Sigmoid colon (tissue), 6 donors: ENCODE measurements at regions not wholly inside any gene's neighbourhood (a gene's known extent, or its start where the extent isn't known, plus 50 kb on each side); places are given as distances from the start of the nearest gene placed in this dataset.

Experiments used
- DNase-seq: peaks from one replicate; pipeline ENCODE4 v3.0.0-alpha.2; 2019
- H3K27ac ChIP-seq, 4 donors: fragments of 200-600 bp; sonication (generic); one replicate each; pipeline ENCODE4 v1.5.1; 2016 to 2019; ENCODE audit warnings: mild to moderate bottlenecking in 1 of 4
- H3K27me3 ChIP-seq, 3 donors: fragments of 200-600 bp; sonication (generic); one replicate each; pipeline ENCODE4 v1.5.1; 2019; ENCODE audit warnings: mild to moderate bottlenecking in 1 of 3
- H3K36me3 ChIP-seq, 4 donors: fragments of 200-600 bp; sonication (generic); one replicate each; pipeline ENCODE4 v1.5.1; 2016 to 2019
- H3K4me1 ChIP-seq, 4 donors: fragments of 200-600 bp; sonication (generic); one replicate each; pipeline ENCODE4 v1.5.1; 2017 to 2019
- H3K4me3 ChIP-seq, 4 donors: fragments of 200-600 bp; sonication (generic); one replicate each; pipeline ENCODE4 v1.5.1; 2017 to 2019; ENCODE audit warnings: mild to moderate bottlenecking in 2 of 4, moderate library complexity in 1 of 4
- H3K9me3 ChIP-seq, 4 donors: fragments of 200-600 bp in 3 of 4; sonication (generic) in 3 of 4; one replicate each; pipeline versions ENCODE4 v1.5.1 to v1.6.1; 2013 to 2019
- CTCF ChIP-seq, 4 experiments: fragments of 450-650 bp in 3 of 4; fragments of 200-600 bp in 1 of 4; IDR thresholded peaks; one replicate each; pipeline ENCODE4 v1.5.1; 2016 to 2019; ENCODE audit warnings: antibody characterized with exemption in 4 of 4, mild to moderate bottlenecking in 3 of 4, moderate library complexity in 2 of 4
- EP300 ChIP-seq, 4 donors: sonication (generic); formaldehyde crosslinking; IDR thresholded peaks; one replicate each; pipeline ENCODE4 v1.6.1; 2017; ENCODE audit warnings: antibody characterized with exemption in 4 of 4
- POLR2A ChIP-seq, 2 donors: fragments of 450-650 bp; IDR thresholded peaks; one replicate each; pipeline ENCODE4 v1.6.1; 2016; ENCODE audit warnings: antibody characterized with exemption in 2 of 2, mild to moderate bottlenecking in 2 of 2, moderate library complexity in 2 of 2
- POLR2AphosphoS5 ChIP-seq, 4 donors: sonication (generic); formaldehyde crosslinking; IDR thresholded peaks; one replicate each; pipeline ENCODE4 v1.6.1; 2017; ENCODE audit warnings: antibody characterized with exemption in 4 of 4
- WGBS, 2 donors: extraction: QIAGEN DNeasy Blood & Tissue Kit; methylation state at CpG; one replicate each; pipeline ENCODE4 v1.1.7; 2013; 5-methylcytosine and 5-hydroxymethylcytosine counted together
- intact Hi-C: fragments of 100-400 bp; cut with DNase I; formaldehyde crosslinking; loops from one replicate; pipeline ENCODE4 v1.15.1; 2023
- donor health status: healthy with polysubstance abuse.
- donor health status: healthy.

DNA sequence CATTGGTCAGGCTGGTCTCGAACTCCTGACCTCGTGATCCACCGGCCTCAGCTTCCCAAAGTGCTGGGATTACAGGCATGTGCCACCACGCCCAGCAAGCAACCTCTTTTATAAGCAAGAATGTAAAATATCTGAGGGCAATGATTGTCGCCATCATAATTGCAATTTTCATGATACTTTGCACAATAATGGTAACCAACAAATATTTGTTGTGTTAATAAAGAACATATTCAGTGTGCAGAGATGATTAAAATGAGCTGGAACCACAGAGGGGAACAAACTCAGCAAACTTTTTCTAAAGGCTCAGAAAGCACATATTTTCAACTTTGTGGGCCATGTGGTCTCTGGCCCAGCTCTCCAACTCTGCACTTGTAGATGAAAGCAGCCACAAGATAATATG lies 115.2 kb upstream of the SIX2 start:
- H3K4me1 ChIP-seq = peaks cover 0 to 9% (median 0%) of the 10 kb centered on the region in 4 donors
- intact Hi-C loops = no loop called here

DNA sequence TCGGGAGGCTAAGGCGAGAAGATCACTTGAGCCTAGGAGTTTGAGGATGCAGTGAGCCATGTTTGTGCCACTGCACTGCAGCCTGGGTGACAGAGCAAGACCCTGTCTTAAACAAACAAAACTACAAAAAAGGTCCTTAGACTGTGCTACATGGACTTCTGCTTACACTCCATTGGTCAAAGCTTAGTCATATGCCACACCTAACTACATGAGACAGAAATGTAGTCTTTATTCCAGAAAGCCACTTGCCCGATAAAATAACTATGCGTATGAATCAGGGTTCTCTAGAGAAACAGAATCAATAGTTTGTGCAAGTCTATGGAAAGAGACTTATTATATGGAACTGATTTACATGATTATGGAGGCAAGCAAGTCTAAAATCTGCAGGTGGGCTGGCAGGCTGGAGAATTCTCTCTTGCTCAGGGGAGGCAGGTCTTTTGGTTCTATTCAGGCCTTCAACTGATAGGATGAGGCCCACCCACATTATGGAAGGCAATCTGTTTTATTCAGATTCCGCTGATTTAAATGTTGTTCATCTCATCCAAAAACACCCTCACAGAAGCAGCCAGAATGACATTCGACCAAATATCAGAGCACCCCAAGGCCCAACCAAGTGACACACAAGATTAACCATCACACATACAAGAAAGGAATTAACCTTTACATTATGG lies 114.4 kb upstream of the SIX2 start:
- WGBS, 2 donors = 93 to 95% methylated on average over 6 of the region's 6 CpGs
- DNase-seq = no peak
- no peak overlapping the region for H3K27ac ChIP-seq
- H3K4me3 ChIP-seq = no peak overlapping the region
- H3K4me1 ChIP-seq = peaks cover 0 to 5% (median 0%) of the 10 kb centered on the region in 4 donors
- no peaks in the 10 kb centered on the region for H3K36me3 ChIP-seq
- no peaks in the 10 kb centered on the region for H3K9me3 ChIP-seq
- no peaks in the 10 kb centered on the region for H3K27me3 ChIP-seq
- TF ChIP-seq EP300 (IDR thresholded peaks at IDR 0.05) (no peak), POLR2AphosphoS5 (IDR thresholded peaks at IDR 0.05) (no peak)
- intact Hi-C loops = no loop called here

More for the DNA sequence above, 115.2 kb upstream of the SIX2 start:
- H3K27me3 ChIP-seq = no peaks in the 10 kb centered on the region
- H3K9me3 ChIP-seq = no peaks in the 10 kb centered on the region
- H3K4me3 ChIP-seq = no peak overlapping the region
- H3K27ac ChIP-seq = no peak overlapping the region
- TF ChIP-seq POLR2A (IDR thresholded peaks at IDR 0.05) (no peak), CTCF (IDR thresholded peaks at IDR 0.05) (no peak), POLR2AphosphoS5 (IDR thresholded peaks at IDR 0.05) (no peak), EP300 (IDR thresholded peaks at IDR 0.05) (no peak)
- no peaks in the 10 kb centered on the region for H3K36me3 ChIP-seq
- WGBS, 2 donors = 89 to 91% methylated on average over 5 of the region's 5 CpGs
- DNase-seq = no peak

GRCh38 chr2:45123065-45123464 lies 113.8 kb upstream of the SIX2 start:
- intact Hi-C loops = no loop called here
- TF ChIP-seq POLR2AphosphoS5 (IDR thresholded peaks at IDR 0.05) (no peak), POLR2A (IDR thresholded peaks at IDR 0.05) (no peak), CTCF (IDR thresholded peaks at IDR 0.05) (no peak), EP300 (IDR thresholded peaks at IDR 0.05) (no peak)
- Histone ChIP-seq H3K27me3 (no peaks in the 10 kb centered on the region), H3K36me3 (no peaks in the 10 kb centered on the region), H3K4me3 (no peak overlapping the region), H3K9me3 (no peaks in the 10 kb centered on the region), H3K4me1 (no peaks in the 10 kb centered on the region), H3K27ac (no peak overlapping the region)
- WGBS, 2 donors = 83 to 91% methylated on average over 2 of the region's 2 CpGs
- DNase-seq = no peak

DNA sequence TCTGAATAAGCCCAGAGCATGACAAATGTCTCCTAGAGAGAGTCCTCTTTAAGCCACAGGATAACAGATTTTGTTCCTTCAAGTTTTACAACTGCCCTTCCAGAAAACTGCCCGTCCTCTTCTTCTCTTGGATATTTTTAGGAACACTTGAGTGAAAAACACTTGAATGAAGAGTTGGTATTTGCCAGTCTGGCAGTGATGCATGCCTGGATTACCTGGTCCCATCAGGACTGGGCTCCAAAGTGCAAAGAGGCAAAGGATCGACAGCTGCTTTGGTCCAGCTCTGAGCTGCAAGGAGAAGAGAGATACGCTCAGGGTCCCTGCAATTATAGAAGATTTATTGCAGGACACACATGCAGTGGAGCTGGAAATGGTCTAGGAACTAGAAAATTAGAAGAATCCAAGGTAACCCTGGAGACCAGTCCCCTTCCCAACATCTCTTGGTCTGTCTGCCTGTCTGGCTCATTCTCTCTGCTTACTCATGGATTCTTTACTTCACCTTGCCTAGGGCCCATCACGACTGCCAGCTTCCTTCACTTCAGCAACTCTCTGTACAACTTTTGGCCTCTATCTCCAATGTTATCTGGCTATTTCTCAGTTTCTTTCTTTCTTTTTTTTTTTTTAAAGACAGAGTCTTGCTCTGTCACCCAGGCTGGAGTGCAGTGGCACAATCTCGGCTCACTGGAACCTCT lies 112.1 kb upstream of the SIX2 start:
- TF ChIP-seq POLR2A (IDR thresholded peaks at IDR 0.05) (no peak), POLR2AphosphoS5 (IDR thresholded peaks at IDR 0.05) (no peak), CTCF (IDR thresholded peaks at IDR 0.05) (no peak), EP300 (IDR thresholded peaks at IDR 0.05) (no peak)
- H3K4me3 ChIP-seq = no peak overlapping the region
- H3K27me3 ChIP-seq = no peaks in the 10 kb centered on the region
- H3K27ac ChIP-seq = no peak overlapping the region
- no peaks in the 10 kb centered on the region for H3K36me3 ChIP-seq
- no peaks in the 10 kb centered on the region for H3K9me3 ChIP-seq
- 83 to 86% methylated on average over 5 of the region's 5 CpGs for WGBS, 2 donors
- H3K4me1 ChIP-seq = no peaks in the 10 kb centered on the region
- intact Hi-C loops = no loop called here
- no peak for DNase-seq

- DNase-seq = no peak
- intact Hi-C loops = no loop called here
- no peaks in the 10 kb centered on the region for H3K27me3 ChIP-seq
- H3K4me3 ChIP-seq = no peak overlapping the region
- H3K9me3 ChIP-seq = no peaks in the 10 kb centered on the region
- no peak overlapping the region for H3K27ac ChIP-seq
- H3K4me1 ChIP-seq = no peaks in the 10 kb centered on the region
- TF ChIP-seq POLR2AphosphoS5 (IDR thresholded peaks at IDR 0.05) (no peak), CTCF (IDR thresholded peaks at IDR 0.05) (no peak), POLR2A (IDR thresholded peaks at IDR 0.05) (no peak), EP300 (IDR thresholded peaks at IDR 0.05) (no peak)
- no peaks in the 10 kb centered on the region for H3K36me3 ChIP-seq
These were observed 111.3 kb upstream of the SIX2 start for GRCh38 chr2:45120546-45120945.
